Lung (tissue), 11 donors: ENCODE measurements at regions not wholly inside any gene's neighbourhood (a gene's known extent, or its start where the extent isn't known, plus 50 kb on each side); places are given as distances from the start of the nearest gene placed in this dataset.

ENCODE experiments used
- ATAC-seq: fragments of 200-7000 bp; cut with Tn5 transposase; one replicate; pipeline ENCODE4 v1.9.1; 2020; ENCODE audit warnings: moderate number of reproducible peaks; ENCODE audit not compliant: insufficient read depth, low FRiP score
- DNase-seq, 3 donors: peaks; one replicate each; pipeline ENCODE4 v3.0.0-alpha.2; 2013 to 2017
- H3K27ac ChIP-seq, 2 donors: one replicate each; pipeline ENCODE4 v1.5.1; 2013; ENCODE audit warnings: mild to moderate bottlenecking in 2 of 2, moderate library complexity in 2 of 2, control low read depth in 1 of 2, inconsistent platforms in 1 of 2, low read depth in 1 of 2, low read length in 1 of 2
- H3K27me3 ChIP-seq, 3 donors: one replicate each; pipeline ENCODE4 v1.5.1; 2013; ENCODE audit warnings: low read length in 2 of 3; ENCODE audit not compliant: control insufficient read depth in 3 of 3, insufficient read depth in 3 of 3
- H3K36me3 ChIP-seq, 4 donors: one replicate each; pipeline ENCODE4 v1.5.1; 2013; ENCODE audit warnings: low read length in 4 of 4, mild to moderate bottlenecking in 1 of 4, moderate library complexity in 1 of 4; ENCODE audit not compliant: control insufficient read depth in 4 of 4, insufficient read depth in 4 of 4
- H3K4me1 ChIP-seq, 5 donors: one replicate each; pipeline ENCODE4 v1.5.1; 2013; ENCODE audit warnings: low read length in 5 of 5, mild to moderate bottlenecking in 2 of 5, moderate library complexity in 1 of 5; ENCODE audit not compliant: control insufficient read depth in 5 of 5, insufficient read depth in 5 of 5
- H3K4me3 ChIP-seq: one replicate; pipeline ENCODE4 v1.5.1; 2013; ENCODE audit warnings: mild to moderate bottlenecking, control low read depth, moderate library complexity
- H3K9ac ChIP-seq, 2 donors: one replicate each; pipeline ENCODE4 v1.5.1; 2013; ENCODE audit warnings: low read length in 2 of 2, control low read depth in 1 of 2; ENCODE audit not compliant: insufficient read depth in 1 of 2
- H3K9me3 ChIP-seq, 4 donors: one replicate each; pipeline ENCODE4 v1.5.1; 2013; ENCODE audit warnings: low read length in 3 of 4, mild to moderate bottlenecking in 1 of 4, moderate library complexity in 1 of 4; ENCODE audit not compliant: control insufficient read depth in 4 of 4, insufficient read depth in 3 of 4
- CTCF ChIP-seq: IDR thresholded peaks from 2 replicates; pipeline ENCODE4 v1.5.1; 2012; ENCODE audit warnings: mild to moderate bottlenecking; ENCODE audit errors: control extremely low read depth, extremely low read depth
- WGBS, 2 donors: extraction: QIAGEN DNeasy Blood & Tissue Kit; methylation state at CpG; one replicate each; pipeline ENCODE4 v1.1.7; 2013; 5-methylcytosine and 5-hydroxymethylcytosine counted together
- donor health status: control.
- donor health status: control.
- donor health status: Bipolar disorder and iron deficiency.
- donor health status: healthy.
- donor health status: DM: yes; HTN: yes; CAD: no.

GRCh38 chr17:36842231-36842819 is 95.0 kb upstream of the LHX1 start:
- Histone ChIP-seq H3K4me1 (no peaks in the 10 kb centered on the region), H3K4me3 (no peak overlapping the region), H3K9me3 (peaks cover 0 to 5% (median 4%) of the 10 kb centered on the region in 4 donors), H3K27ac (no peak overlapping the region), H3K27me3 (peaks cover 0 to 8% (median 5%) of the 10 kb centered on the region in 3 donors), H3K9ac (no peak overlapping the region), H3K36me3 (no peaks in the 10 kb centered on the region)
- no peak for TF ChIP-seq CTCF
- WGBS, 2 donors, result 52 to 60% methylated on average over 6 of the region's 6 CpGs
- no peak for DNase-seq
- no peak for ATAC-seq

GRCh38 chr17:36842963-36843558 is 94.2 kb upstream of the LHX1 start:
- Histone ChIP-seq H3K27me3 (peaks cover 0 to 8% (median 5%) of the 10 kb centered on the region in 3 donors), H3K27ac (no peak overlapping the region)
- no peak for ATAC-seq

DNA sequence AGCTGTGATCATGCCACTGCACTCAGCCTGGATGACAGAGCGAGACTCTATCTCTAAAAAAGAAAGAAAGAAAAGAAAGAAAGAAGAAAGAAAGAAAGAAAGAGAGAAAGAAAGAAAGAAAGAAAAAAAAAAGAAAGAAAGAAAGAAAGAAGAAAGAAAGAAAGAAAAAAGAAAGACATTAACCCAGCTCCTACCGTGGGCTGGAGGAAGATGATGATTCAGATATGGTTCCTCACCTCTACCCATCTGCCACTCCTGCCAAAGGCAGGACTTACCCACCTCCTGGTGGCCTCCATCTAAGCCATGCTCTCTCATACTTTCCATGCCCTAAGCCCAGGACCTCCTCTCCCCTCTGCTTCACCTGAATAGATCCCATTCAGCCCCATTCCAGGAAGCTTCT is 93.3 kb upstream of the LHX1 start:
- no peak overlapping the region for H3K27ac ChIP-seq
- peaks cover 0 to 8% (median 7%) of the 10 kb centered on the region in 3 donors for H3K27me3 ChIP-seq
- DNase-seq (no peak), ATAC-seq (no peak)
- WGBS, 2 donors, result 86 to 89% methylated on average over 2 of the region's 2 CpGs
- H3K4me1 ChIP-seq, result no peaks in the 10 kb centered on the region
- H3K9me3 ChIP-seq, result peaks cover 0 to 5% (median 4%) of the 10 kb centered on the region in 4 donors
- no peak overlapping the region for H3K9ac ChIP-seq
- no peaks in the 10 kb centered on the region for H3K36me3 ChIP-seq
- H3K4me3 ChIP-seq, result no peak overlapping the region
- no peak for TF ChIP-seq CTCF

More at GRCh38 chr17:36842963-36843558, 94.2 kb upstream of the LHX1 start:
- Histone ChIP-seq H3K9me3 (peaks cover 0 to 5% (median 4%) of the 10 kb centered on the region in 4 donors), H3K9ac (no peak overlapping the region), H3K4me1 (no peaks in the 10 kb centered on the region), H3K36me3 (no peaks in the 10 kb centered on the region), H3K4me3 (no peak overlapping the region)
- DNase-seq, result no peak
- no peak for TF ChIP-seq CTCF
- WGBS, 2 donors, result 56 to 59% methylated on average over 12 of the region's 12 CpGs
